ENCODE measurements at regions not wholly inside any gene's neighbourhood (a gene's known extent, or its start where the extent isn't known, plus 50 kb on each side); places are given as distances from the start of the nearest gene placed in this dataset.

DNA sequence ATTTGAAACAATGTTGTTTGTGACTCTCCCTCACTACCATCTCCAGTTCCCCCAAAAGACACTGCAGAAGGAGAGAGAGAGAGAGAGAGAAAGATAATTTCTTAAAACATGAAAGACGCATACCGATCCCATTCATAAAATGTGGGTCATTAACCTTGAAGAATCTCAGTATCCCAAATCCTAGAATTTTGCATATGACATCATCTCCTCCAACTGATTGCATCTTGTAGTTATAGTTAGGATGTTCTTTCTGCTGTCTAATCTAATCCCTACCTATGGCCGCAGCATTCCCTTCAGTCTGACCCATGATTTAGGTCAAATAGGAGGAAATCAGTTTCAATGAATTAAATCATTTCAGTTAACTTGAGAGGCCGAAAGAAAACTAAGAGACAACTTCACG lies 142.4 kb upstream of the ETS2 start:
- no peak for TF ChIP-seq EZH2phosphoT487 (IDR thresholded peaks at IDR 0.05; ENCODE audit: borderline replicate concordance, low read depth, low read length)
- TF ChIP-seq, protein P1, sequence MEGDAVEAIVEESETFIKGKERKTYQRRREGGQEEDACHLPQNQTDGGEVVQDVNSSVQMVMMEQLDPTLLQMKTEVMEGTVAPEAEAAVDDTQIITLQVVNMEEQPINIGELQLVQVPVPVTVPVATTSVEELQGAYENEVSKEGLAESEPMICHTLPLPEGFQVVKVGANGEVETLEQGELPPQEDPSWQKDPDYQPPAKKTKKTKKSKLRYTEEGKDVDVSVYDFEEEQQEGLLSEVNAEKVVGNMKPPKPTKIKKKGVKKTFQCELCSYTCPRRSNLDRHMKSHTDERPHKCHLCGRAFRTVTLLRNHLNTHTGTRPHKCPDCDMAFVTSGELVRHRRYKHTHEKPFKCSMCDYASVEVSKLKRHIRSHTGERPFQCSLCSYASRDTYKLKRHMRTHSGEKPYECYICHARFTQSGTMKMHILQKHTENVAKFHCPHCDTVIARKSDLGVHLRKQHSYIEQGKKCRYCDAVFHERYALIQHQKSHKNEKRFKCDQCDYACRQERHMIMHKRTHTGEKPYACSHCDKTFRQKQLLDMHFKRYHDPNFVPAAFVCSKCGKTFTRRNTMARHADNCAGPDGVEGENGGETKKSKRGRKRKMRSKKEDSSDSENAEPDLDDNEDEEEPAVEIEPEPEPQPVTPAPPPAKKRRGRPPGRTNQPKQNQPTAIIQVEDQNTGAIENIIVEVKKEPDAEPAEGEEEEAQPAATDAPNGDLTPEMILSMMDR (conservative IDR thresholded peaks at IDR 0.05; ENCODE audit: low read length): no peak
